ENCODE measurements at regions not wholly inside any gene's neighbourhood (a gene's known extent, or its start where the extent isn't known, plus 50 kb on each side); places are given as distances from the start of the nearest gene placed in this dataset.

- DNase-seq (ENCODE audit: extremely low spot score): no peak
- CTCF ChIA-PET: no interaction called here
- POLR2A ChIA-PET: no interaction called here
- TF ChIP-seq L3MBTL2 (conservative IDR thresholded peaks at IDR 0.05) (no peak), LEF1 (IDR thresholded peaks at IDR 0.05; ENCODE audit: borderline replicate concordance) (no peak), FOXM1 (IDR thresholded peaks at IDR 0.05; ENCODE audit: borderline replicate concordance) (no peak), SP1 (IDR thresholded peaks at IDR 0.05) (no peak), TARDBP (IDR thresholded peaks at IDR 0.05) (no peak), CTBP1 (IDR thresholded peaks at IDR 0.05; ENCODE audit: borderline replicate concordance) (no peak), FOXK2 (IDR thresholded peaks at IDR 0.05) (no peak), ARNT (IDR thresholded peaks at IDR 0.05) (no peak), HDGF (IDR thresholded peaks at IDR 0.05; ENCODE audit: borderline replicate concordance) (no peak), BHLHE40 (IDR thresholded peaks at IDR 0.05; ENCODE audit: borderline replicate concordance) (no peak), NFRKB (IDR thresholded peaks at IDR 0.05) (no peak)
- TF ChIP-seq, protein P1, sequence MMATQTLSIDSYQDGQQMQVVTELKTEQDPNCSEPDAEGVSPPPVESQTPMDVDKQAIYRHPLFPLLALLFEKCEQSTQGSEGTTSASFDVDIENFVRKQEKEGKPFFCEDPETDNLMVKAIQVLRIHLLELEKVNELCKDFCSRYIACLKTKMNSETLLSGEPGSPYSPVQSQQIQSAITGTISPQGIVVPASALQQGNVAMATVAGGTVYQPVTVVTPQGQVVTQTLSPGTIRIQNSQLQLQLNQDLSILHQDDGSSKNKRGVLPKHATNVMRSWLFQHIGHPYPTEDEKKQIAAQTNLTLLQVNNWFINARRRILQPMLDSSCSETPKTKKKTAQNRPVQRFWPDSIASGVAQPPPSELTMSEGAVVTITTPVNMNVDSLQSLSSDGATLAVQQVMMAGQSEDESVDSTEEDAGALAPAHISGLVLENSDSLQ (IDR thresholded peaks at IDR 0.05): no peak
Observed at GRCh38 chr4:123812066-123812390, 415.4 kb downstream of the SPRY1 start.

DNA sequence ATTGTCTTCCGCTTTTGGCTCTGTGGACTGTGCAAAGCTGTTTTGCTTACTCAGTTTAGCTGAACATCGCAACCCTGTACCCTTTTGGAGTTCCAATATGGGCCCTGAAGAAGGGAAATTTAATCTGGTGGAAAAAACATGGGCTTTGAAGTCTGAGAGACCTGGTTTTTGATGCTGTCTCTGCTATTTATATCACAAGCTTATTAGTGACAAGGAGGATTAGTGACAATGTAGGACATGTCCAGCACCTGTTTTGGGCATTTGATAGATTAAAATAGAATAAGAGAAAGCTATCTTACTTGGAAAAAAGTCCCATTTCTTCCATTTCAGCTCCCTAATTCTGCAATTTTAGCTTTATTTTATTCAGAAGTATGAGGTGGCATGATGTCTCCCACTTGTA lies 417.3 kb downstream of the SPRY1 start:
- TF ChIP-seq BHLHE40 (IDR thresholded peaks at IDR 0.05; ENCODE audit: borderline replicate concordance): no peak
- TF ChIP-seq, protein P1 (IDR thresholded peaks at IDR 0.05): no peak
- no peak for TF ChIP-seq ARNT (IDR thresholded peaks at IDR 0.05)
- no peak for TF ChIP-seq SP1 (IDR thresholded peaks at IDR 0.05)
- no peak for TF ChIP-seq CTBP1 (IDR thresholded peaks at IDR 0.05; ENCODE audit: borderline replicate concordance)
- no peak for TF ChIP-seq HDGF (IDR thresholded peaks at IDR 0.05; ENCODE audit: borderline replicate concordance)
- TF ChIP-seq LEF1 (IDR thresholded peaks at IDR 0.05; ENCODE audit: borderline replicate concordance): no peak
- no peak for TF ChIP-seq ZNF384 (IDR thresholded peaks at IDR 0.05)
- POLR2A ChIA-PET: no interaction called here
- CTCF ChIA-PET: no interaction called here
- no peak for DNase-seq (ENCODE audit: extremely low spot score)

DNA sequence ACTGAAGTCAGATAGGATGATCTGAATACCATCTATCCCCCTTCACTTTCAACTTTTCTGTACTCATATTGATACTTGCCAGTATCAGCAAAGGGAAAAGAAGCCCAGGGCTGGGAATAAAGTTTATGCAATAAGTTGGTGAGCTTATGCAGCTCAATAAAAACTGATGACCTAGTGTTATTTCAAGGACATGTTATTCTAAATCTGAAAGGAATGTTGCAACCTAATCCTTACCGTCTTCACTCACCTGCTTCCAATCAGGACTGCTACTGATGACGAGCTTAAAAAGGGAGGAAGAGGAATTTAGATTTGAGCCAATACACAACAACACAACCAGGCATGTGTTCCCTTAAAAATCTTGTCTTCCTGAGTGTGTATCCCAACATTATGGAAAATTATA lies 419.9 kb downstream of the SPRY1 start:
- TF ChIP-seq NFRKB (IDR thresholded peaks at IDR 0.05) (no peak), L3MBTL2 (conservative IDR thresholded peaks at IDR 0.05) (no peak), CTBP1 (IDR thresholded peaks at IDR 0.05; ENCODE audit: borderline replicate concordance) (no peak), HDGF (IDR thresholded peaks at IDR 0.05; ENCODE audit: borderline replicate concordance) (no peak), FOXA1 (IDR thresholded peaks at IDR 0.05) (no peak), ZNF384 (IDR thresholded peaks at IDR 0.05) (no peak), FOXM1 (IDR thresholded peaks at IDR 0.05; ENCODE audit: borderline replicate concordance) (no peak), LEF1 (IDR thresholded peaks at IDR 0.05; ENCODE audit: borderline replicate concordance) (no peak), ELF4 (IDR thresholded peaks at IDR 0.05) (no peak), SUZ12 (IDR thresholded peaks at IDR 0.05) (no peak)
- TF ChIP-seq, protein P1 (IDR thresholded peaks at IDR 0.05): no peak
- POLR2A ChIA-PET: no interaction called here
- no peak for DNase-seq (ENCODE audit: extremely low spot score)
- CTCF ChIA-PET: interaction anchor here (0.9 kb wide), 1 partner anchor 41 kb away, joined by 3 read pairs; no protein-coding TSS in a partner anchor

DNA sequence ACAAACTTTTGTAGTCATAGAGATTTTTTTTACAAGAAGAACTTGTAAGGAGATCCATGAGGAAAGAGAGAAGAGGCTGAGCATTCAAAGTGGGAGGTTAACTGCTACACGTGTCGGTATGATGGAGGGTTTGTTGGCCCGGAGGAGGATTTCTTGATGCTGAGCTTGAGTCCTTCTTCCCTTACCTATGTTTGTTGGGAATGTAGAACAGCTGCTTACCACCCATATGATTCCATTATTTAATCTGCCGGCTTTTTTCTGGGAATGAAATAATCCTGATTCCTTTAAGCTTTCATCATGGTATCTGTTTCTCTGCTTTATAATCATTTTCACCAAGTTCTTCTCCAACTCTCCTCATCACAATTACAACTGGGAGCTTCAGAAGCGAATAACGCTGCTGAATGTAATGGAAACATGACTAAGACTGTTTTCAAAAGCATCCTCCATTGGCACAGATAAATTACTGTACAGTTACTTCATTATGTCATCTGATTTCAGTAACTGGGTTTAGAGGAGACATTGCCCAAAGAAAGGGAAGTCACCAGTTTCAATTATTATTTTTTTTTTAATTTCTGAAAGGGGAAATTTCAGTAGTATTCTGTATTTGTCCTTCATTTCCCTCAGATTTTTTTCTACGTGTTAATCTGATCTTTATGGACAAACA lies 420.6 kb downstream of the SPRY1 start:
- DNase-seq (ENCODE audit: extremely low spot score): no peak
- TF ChIP-seq L3MBTL2 (conservative IDR thresholded peaks at IDR 0.05) (no peak), ELF4 (IDR thresholded peaks at IDR 0.05) (no peak), LEF1 (IDR thresholded peaks at IDR 0.05; ENCODE audit: borderline replicate concordance) (no peak), FOXK2 (IDR thresholded peaks at IDR 0.05) (no peak), ZNF384 (IDR thresholded peaks at IDR 0.05) (no peak), FOXM1 (IDR thresholded peaks at IDR 0.05; ENCODE audit: borderline replicate concordance) (no peak), BHLHE40 (IDR thresholded peaks at IDR 0.05; ENCODE audit: borderline replicate concordance) (no peak), SP1 (IDR thresholded peaks at IDR 0.05) (no peak), ARNT (IDR thresholded peaks at IDR 0.05) (no peak), SUZ12 (IDR thresholded peaks at IDR 0.05) (no peak), TARDBP (IDR thresholded peaks at IDR 0.05) (no peak)
- ChIA-PET CTCF (interaction anchor here (0.9 kb wide), 1 partner anchor 40 kb away, joined by 3 read pairs; no protein-coding TSS in a partner anchor), POLR2A (no interaction called here)

DNA sequence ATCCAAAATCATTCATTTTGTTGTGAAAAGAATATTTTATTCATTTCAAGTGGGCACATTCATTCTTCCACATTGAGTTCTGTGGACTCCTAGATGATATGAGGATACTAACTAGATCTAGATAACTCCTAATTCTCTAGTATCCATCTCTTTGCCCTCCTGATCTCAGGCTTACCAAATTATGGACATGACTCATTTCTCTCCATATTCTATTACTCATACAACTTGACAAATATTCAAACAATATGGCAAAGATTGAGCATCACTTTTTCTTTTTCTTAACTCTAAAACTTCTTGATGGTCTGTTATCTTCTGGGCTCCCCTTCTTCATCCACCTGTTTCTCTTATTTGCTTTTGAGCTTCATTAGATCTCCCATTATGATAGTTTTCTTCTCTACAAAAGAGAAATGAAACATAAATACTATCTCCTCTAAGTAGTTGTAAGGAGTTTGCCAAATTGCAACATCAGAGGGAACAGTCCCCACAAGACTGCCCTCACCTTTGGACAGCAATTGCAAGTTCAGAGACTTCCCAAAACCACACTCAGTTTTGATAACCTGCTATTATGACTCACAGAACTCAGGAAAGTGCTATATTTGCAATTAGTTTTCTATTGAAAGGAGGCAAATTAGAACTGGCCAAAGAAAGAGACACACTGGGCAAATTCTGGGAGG lies 422.9 kb downstream of the SPRY1 start:
- ChIA-PET POLR2A (no interaction called here), CTCF (no interaction called here)
- no peak for DNase-seq (ENCODE audit: extremely low spot score)
- no peak for TF ChIP-seq NFRKB (IDR thresholded peaks at IDR 0.05)
- no peak for TF ChIP-seq HDGF (IDR thresholded peaks at IDR 0.05; ENCODE audit: borderline replicate concordance)
- TF ChIP-seq BHLHE40 (IDR thresholded peaks at IDR 0.05; ENCODE audit: borderline replicate concordance): no peak

DNA sequence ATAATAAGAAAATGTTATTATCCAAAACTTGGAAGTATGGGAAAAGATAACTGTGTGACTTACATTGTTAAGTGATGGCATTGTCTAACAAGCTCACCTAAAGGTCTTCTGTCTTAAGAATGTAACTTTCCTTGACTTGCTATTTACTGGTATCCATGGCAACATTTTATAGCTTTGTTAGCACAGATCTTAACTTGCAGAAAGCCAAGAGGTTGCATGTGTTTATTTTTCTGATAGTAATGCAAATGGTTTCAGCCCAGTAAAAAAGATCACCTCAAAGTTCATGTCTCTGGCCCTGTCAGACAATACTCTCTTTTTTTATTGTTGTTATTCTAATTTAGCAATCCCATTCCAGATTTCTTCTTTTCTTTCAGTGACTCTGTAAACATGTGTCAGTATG lies 425.3 kb downstream of the SPRY1 start:
- ChIA-PET CTCF (no interaction called here), POLR2A (no interaction called here)
- DNase-seq (ENCODE audit: extremely low spot score): no peak
- TF ChIP-seq CTBP1 (IDR thresholded peaks at IDR 0.05; ENCODE audit: borderline replicate concordance): no peak
